Mesenchymal stem cell (in vitro differentiated cells and primary cell): ENCODE measurements at regions not wholly inside any gene's neighbourhood (a gene's known extent, or its start where the extent isn't known, plus 50 kb on each side); places are given as distances from the start of the nearest gene placed in this dataset.

Experiments used
- DNase-seq: peaks from one replicate; pipeline ENCODE4 v3.0.0-alpha.2; 2013
- H2AFZ ChIP-seq: one replicate; pipeline ENCODE4 v1.6.1; 2013; ENCODE audit warnings: low read depth, mild to moderate bottlenecking, control low read depth, inconsistent platforms, low read length, moderate library complexity
- H2AK5ac ChIP-seq: 2 replicates; pipeline ENCODE4 v1.6.1; 2013; ENCODE audit warnings: low read length, moderate library complexity, mild to moderate bottlenecking, inconsistent platforms; ENCODE audit not compliant: severe bottlenecking
- H2BK120ac ChIP-seq: one replicate; pipeline ENCODE4 v1.6.1; 2013; ENCODE audit warnings: low read depth, mild to moderate bottlenecking, inconsistent platforms, low read length, moderate library complexity
- H2BK12ac ChIP-seq, 2 experiments: one replicate each; pipeline ENCODE4 v1.6.1; 2013; ENCODE audit warnings: inconsistent platforms in 2 of 2, low read length in 2 of 2, mild to moderate bottlenecking in 2 of 2, moderate library complexity in 2 of 2, control low read depth in 1 of 2
- H2BK15ac ChIP-seq: one replicate; pipeline ENCODE4 v1.6.1; 2013; ENCODE audit warnings: mild to moderate bottlenecking, low read depth, inconsistent platforms; ENCODE audit not compliant: poor library complexity, severe bottlenecking
- H2BK5ac ChIP-seq: 2 replicates; pipeline ENCODE4 v1.6.1; 2013; ENCODE audit warnings: low read depth, mild to moderate bottlenecking, low read length, control low read depth, inconsistent platforms; ENCODE audit not compliant: poor library complexity, severe bottlenecking
- H3K14ac ChIP-seq, 2 experiments: one replicate each; pipeline ENCODE4 v1.6.1; 2013; ENCODE audit warnings: inconsistent platforms in 2 of 2, low read length in 2 of 2, control low read depth in 1 of 2, mild to moderate bottlenecking in 1 of 2, moderate library complexity in 1 of 2
- H3K18ac ChIP-seq, 2 experiments: one replicate each; pipeline ENCODE4 v1.6.1; 2013; ENCODE audit warnings: inconsistent platforms in 2 of 2, low read length in 2 of 2, control low read depth in 1 of 2, low read depth in 1 of 2, mild to moderate bottlenecking in 1 of 2
- H3K23ac ChIP-seq, 2 experiments: one replicate each; pipeline ENCODE4 v1.6.1; 2013; ENCODE audit warnings: inconsistent platforms in 2 of 2, low read length in 2 of 2, mild to moderate bottlenecking in 2 of 2, moderate library complexity in 2 of 2, control low read depth in 1 of 2
- H3K27ac ChIP-seq: 2 replicates; pipeline ENCODE4 v1.5.1; 2013; ENCODE audit warnings: mild to moderate bottlenecking, moderate library complexity, low read length, control low read depth, inconsistent platforms; ENCODE audit not compliant: poor library complexity, severe bottlenecking
- H3K27me3 ChIP-seq, 2 experiments: 2 replicates each; pipeline versions ENCODE4 v1.6.1 to v1.7.0; 2013; ENCODE audit warnings: low read length in 2 of 2, mild to moderate bottlenecking in 2 of 2, moderate library complexity in 2 of 2, control low read depth in 1 of 2, inconsistent platforms in 1 of 2; ENCODE audit not compliant: control insufficient read depth in 1 of 2, insufficient read depth in 1 of 2
- H3K36me3 ChIP-seq, 2 experiments: 2 replicates each; pipeline versions ENCODE4 v1.6.1 to v1.7.0; 2013; ENCODE audit warnings: low read length in 2 of 2, control low read depth in 1 of 2, inconsistent platforms in 1 of 2, low read depth in 1 of 2, mild to moderate bottlenecking in 1 of 2; ENCODE audit not compliant: insufficient read depth in 2 of 2, control insufficient read depth in 1 of 2
- H3K4ac ChIP-seq, 2 experiments: one replicate each; pipeline ENCODE4 v1.6.1; 2013; ENCODE audit warnings: inconsistent platforms in 2 of 2, low read length in 2 of 2, mild to moderate bottlenecking in 2 of 2, moderate library complexity in 2 of 2, control low read depth in 1 of 2, low read depth in 1 of 2
- H3K4me1 ChIP-seq: 2 replicates; pipeline ENCODE4 v1.6.1; 2013; ENCODE audit warnings: low read depth, low read length, control low read depth; ENCODE audit not compliant: control insufficient read depth, insufficient read depth
- H3K4me2 ChIP-seq: 2 replicates; pipeline ENCODE4 v1.6.1; 2013; ENCODE audit warnings: low read length, mild to moderate bottlenecking, inconsistent platforms; ENCODE audit not compliant: poor library complexity, severe bottlenecking
- H3K4me3 ChIP-seq, 2 experiments: 2 replicates each; pipeline versions ENCODE4 v1.5.1 to v1.7.0; 2013; ENCODE audit warnings: low read length in 2 of 2, mild to moderate bottlenecking in 2 of 2, control low read depth in 1 of 2, low read depth in 1 of 2; ENCODE audit not compliant: insufficient read depth in 1 of 2
- H3K79me1 ChIP-seq: replicated peaks from 2 replicates; pipeline ENCODE4 v1.6.1; 2013; ENCODE audit warnings: mild to moderate bottlenecking, control low read depth, low read length, inconsistent platforms; ENCODE audit not compliant: poor library complexity, severe bottlenecking
- H3K9ac ChIP-seq: 2 replicates; pipeline ENCODE4 v1.7.0; 2013; ENCODE audit warnings: mild to moderate bottlenecking, low read length, moderate library complexity
- H3K9me3 ChIP-seq: 2 replicates; pipeline ENCODE4 v1.7.0; 2013; ENCODE audit warnings: mild to moderate bottlenecking, low read length; ENCODE audit not compliant: control insufficient read depth
- H4K8ac ChIP-seq: one replicate; pipeline ENCODE4 v1.6.1; 2013; ENCODE audit warnings: inconsistent platforms, mild to moderate bottlenecking, low read length, moderate library complexity
- H4K91ac ChIP-seq: one replicate; pipeline ENCODE4 v1.6.1; 2013; ENCODE audit warnings: mild to moderate bottlenecking, low read length, inconsistent platforms
- WGBS: methylation state at CpG from one replicate; pipeline ENCODE4 v1.1.7; 2013; ENCODE audit warnings: mixed read lengths; 5-methylcytosine and 5-hydroxymethylcytosine counted together

DNA sequence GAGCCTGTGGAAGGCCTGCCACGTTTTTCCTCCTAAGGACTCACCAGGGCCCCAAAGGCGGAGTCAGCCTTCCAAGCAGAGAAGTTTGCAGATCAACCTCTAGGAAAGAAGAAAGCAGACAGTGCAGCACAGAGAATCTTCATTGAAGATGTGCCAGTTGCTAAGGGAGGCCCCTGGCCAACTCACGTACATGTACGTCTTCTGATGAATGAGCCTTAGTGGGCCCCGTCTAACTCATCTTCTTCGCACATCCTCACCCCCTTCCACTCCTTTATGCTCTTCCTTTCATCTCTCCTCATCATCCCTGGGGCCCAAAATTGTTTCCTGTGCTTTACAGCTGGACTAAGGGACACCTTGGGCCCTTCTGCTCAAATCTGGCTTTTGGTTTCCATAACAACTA is 703.0 kb upstream of the TBX3 start:
- no peak overlapping the region for H3K4me3 ChIP-seq
- no peaks in the 10 kb centered on the region for H3K79me1 ChIP-seq
- H2AK5ac ChIP-seq, result no peak overlapping the region
- H4K8ac ChIP-seq, result no peak overlapping the region
- no peak for DNase-seq
- no peaks in the 10 kb centered on the region for H3K9me3 ChIP-seq
- no peak overlapping the region for H4K91ac ChIP-seq
- no peak overlapping the region for H3K23ac ChIP-seq
- H2BK5ac ChIP-seq, result no peak overlapping the region
- no peak overlapping the region for H3K9ac ChIP-seq
- no peaks in the 10 kb centered on the region for H3K36me3 ChIP-seq
- H3K14ac ChIP-seq, result no peak overlapping the region
- H3K27me3 ChIP-seq, result peaks cover 0 to under 1% of the 10 kb centered on the region in 2 experiments
- H3K4me2 ChIP-seq, result no peak overlapping the region
- H3K18ac ChIP-seq, result no peak overlapping the region
- H2BK120ac ChIP-seq, result no peak overlapping the region
- H3K27ac ChIP-seq, result no peak overlapping the region
- no peak overlapping the region for H2BK15ac ChIP-seq
- no peaks in the 10 kb centered on the region for H3K4me1 ChIP-seq
- 85% methylated on average over 6 of the region's 6 CpGs for WGBS
- H2BK12ac ChIP-seq, result no peak overlapping the region
- H3K4ac ChIP-seq, result no peak overlapping the region
- H2AFZ ChIP-seq, result no peak overlapping the region

DNA sequence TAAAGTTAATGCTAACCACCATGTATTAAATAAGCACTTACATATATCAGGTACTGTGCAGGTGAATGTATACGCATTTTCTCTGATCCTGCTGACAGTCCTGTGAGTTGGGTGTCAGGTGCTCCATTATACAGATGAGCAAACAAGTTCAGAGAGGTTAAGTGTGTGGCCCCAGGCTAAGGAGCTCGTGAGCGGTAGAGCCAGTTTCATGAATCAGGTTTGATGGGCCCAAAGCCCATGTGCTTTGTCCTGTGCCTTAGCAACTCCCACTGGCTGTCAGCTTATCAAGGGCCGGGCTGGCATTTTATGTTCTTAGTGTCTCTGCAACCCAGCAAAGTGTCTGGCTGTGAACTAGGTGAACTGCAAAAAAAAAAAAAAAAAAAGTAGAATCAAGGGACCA is 701.2 kb upstream of the TBX3 start:
- Histone ChIP-seq H3K36me3 (no peaks in the 10 kb centered on the region), H3K79me1 (no peaks in the 10 kb centered on the region)
- 92% methylated on average over 4 of the region's 4 CpGs for WGBS

DNA sequence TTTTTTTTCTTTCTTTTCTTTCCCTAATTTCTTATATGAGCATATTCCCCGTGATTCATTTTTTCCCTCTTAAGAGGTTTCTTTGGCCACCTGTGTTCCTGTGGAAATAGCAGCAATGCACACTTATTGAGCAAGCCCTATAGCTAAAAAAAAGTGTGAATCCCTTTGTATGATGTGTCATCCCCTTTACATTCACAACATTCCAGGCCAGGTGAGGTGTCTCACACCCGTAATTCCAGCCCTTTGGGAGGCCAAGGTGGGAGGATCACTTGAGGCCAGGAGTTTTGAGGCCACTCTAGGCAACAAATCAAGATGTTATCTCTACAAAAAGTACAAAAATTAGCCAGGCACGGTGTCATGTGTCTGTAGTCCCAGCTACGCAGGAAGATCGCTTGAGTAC is 700.4 kb upstream of the TBX3 start:
- DNase-seq, result no peak
- Histone ChIP-seq H2AK5ac (no peak overlapping the region), H2BK5ac (no peak overlapping the region), H3K23ac (no peak overlapping the region), H3K18ac (no peak overlapping the region), H3K27ac (no peak overlapping the region), H2AFZ (no peak overlapping the region), H3K4me1 (no peaks in the 10 kb centered on the region), H4K91ac (no peak overlapping the region), H3K79me1 (no peaks in the 10 kb centered on the region), H2BK12ac (no peak overlapping the region), H3K4me3 (no peak overlapping the region), H2BK120ac (no peak overlapping the region), H3K36me3 (no peaks in the 10 kb centered on the region), H3K4me2 (no peak overlapping the region), H3K27me3 (peaks cover 0 to 4% of the 10 kb centered on the region in 2 experiments), H3K14ac (no peak overlapping the region), H3K9ac (no peak overlapping the region), H3K9me3 (no peaks in the 10 kb centered on the region), H3K4ac (no peak overlapping the region), H4K8ac (no peak overlapping the region), H2BK15ac (no peak overlapping the region)
- WGBS, result 87% methylated on average over 5 of the region's 5 CpGs

More for the DNA sequence above, 701.2 kb upstream of the TBX3 start:
- Histone ChIP-seq H3K4ac (no peak overlapping the region), H3K23ac (no peak overlapping the region), H2AK5ac (no peak overlapping the region), H2BK15ac (no peak overlapping the region), H3K4me3 (no peak overlapping the region), H3K27me3 (peaks cover 0 to 4% of the 10 kb centered on the region in 2 experiments), H3K18ac (no peak overlapping the region), H3K4me2 (no peak overlapping the region), H4K91ac (peak overlapping the region; percentile 12), H3K14ac (no peak overlapping the region), H3K9ac (no peak overlapping the region), H2BK5ac (no peak overlapping the region), H2BK12ac (no peak overlapping the region), H2AFZ (no peak overlapping the region), H4K8ac (no peak overlapping the region), H3K9me3 (no peaks in the 10 kb centered on the region), H2BK120ac (no peak overlapping the region), H3K27ac (no peak overlapping the region), H3K4me1 (no peaks in the 10 kb centered on the region)
- DNase-seq, result no peak

DNA sequence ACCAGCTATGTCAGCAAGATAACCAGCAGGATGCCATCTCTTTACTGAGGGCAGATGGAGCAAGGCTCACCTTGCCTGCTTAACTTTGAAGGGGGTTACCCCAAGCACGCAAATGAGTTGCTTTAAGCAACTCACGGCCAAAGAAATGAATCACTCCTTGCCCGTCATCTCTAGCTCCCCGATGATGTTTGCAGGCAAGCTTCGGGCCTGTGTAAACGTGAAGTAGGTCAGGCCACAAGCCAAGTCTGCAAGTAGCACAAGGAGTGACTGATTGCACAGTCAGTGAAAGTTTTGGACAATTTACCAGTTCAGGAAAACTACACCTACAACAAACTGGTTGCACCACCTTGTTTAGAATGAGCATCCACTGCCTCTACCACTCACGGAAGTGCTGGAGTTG is 699.7 kb upstream of the TBX3 start:
- H3K4me1 ChIP-seq, result no peaks in the 10 kb centered on the region
- peak overlapping the region; percentile 23 for H4K8ac ChIP-seq

More for the DNA sequence above, 699.7 kb upstream of the TBX3 start:
- H4K91ac ChIP-seq, result no peak overlapping the region
- peaks cover 0 to 4% of the 10 kb centered on the region in 2 experiments for H3K27me3 ChIP-seq
- no peaks in the 10 kb centered on the region for H3K36me3 ChIP-seq
- H3K4me3 ChIP-seq, result no peak overlapping the region
- no peak overlapping the region for H2BK15ac ChIP-seq
- no peak overlapping the region for H3K4me2 ChIP-seq
- no peak overlapping the region for H3K9ac ChIP-seq
- H3K18ac ChIP-seq, result no peak overlapping the region
- H3K4ac ChIP-seq, result no peak overlapping the region
- no peak overlapping the region for H2BK5ac ChIP-seq
- 90% methylated on average over 7 of the region's 7 CpGs for WGBS
- H2BK120ac ChIP-seq, result no peak overlapping the region
- no peak overlapping the region for H3K14ac ChIP-seq
- H3K9me3 ChIP-seq, result no peaks in the 10 kb centered on the region
- H3K23ac ChIP-seq, result no peak overlapping the region
- H3K79me1 ChIP-seq, result no peaks in the 10 kb centered on the region
- H3K27ac ChIP-seq, result no peak overlapping the region
- no peak overlapping the region for H2AK5ac ChIP-seq
- no peak overlapping the region for H2AFZ ChIP-seq
- DNase-seq, result no peak
- peak overlapping the region in 1 of 2 experiments; percentile 29 for H2BK12ac ChIP-seq
